ENCODE measurements at regions not wholly inside any gene's neighbourhood (a gene's known extent, or its start where the extent isn't known, plus 50 kb on each side); places are given as distances from the start of the nearest gene placed in this dataset.
"Not testable (repeated sequence)": the region's sequence is repeated elsewhere in the genome, so short reads cannot be mapped to it uniquely, and the experiment has no call there.

GRCh38 chr6:115609111-115609510, 451.6 kb downstream of the FRK start:
- no peak overlapping the region for H3K4me3 ChIP-seq (ENCODE audit: low read depth, low read length)
- DNase-seq (ENCODE audit: low read depth) = no peak
- no peak for TF ChIP-seq CTCF (IDR thresholded peaks at IDR 0.05; ENCODE audit: insufficient read depth, low read depth, low read length)

GRCh38 chr6:115602466-115602865, 458.2 kb downstream of the FRK start:
- H3K4me3 ChIP-seq (ENCODE audit: low read depth, low read length) = no peak overlapping the region
- TF ChIP-seq CTCF (IDR thresholded peaks at IDR 0.05; ENCODE audit: insufficient read depth, low read depth, low read length) = no peak
- no peak for DNase-seq (ENCODE audit: low read depth)

- no peak for DNase-seq (ENCODE audit: low read depth)
- no peak for TF ChIP-seq CTCF (IDR thresholded peaks at IDR 0.05; ENCODE audit: insufficient read depth, low read depth, low read length)
- no peak overlapping the region for H3K4me3 ChIP-seq (ENCODE audit: low read depth, low read length)
These were observed 459.2 kb downstream of the FRK start for GRCh38 chr6:115601509-115601908.

- TF ChIP-seq CTCF (IDR thresholded peaks at IDR 0.05; ENCODE audit: insufficient read depth, low read depth, low read length) = no peak
These were observed 459.6 kb downstream of the FRK start for GRCh38 chr6:115601064-115601463.

GRCh38 chr6:115594891-115595290, 465.8 kb downstream of the FRK start:
- no peak for TF ChIP-seq CTCF (IDR thresholded peaks at IDR 0.05; ENCODE audit: insufficient read depth, low read depth, low read length)
- DNase-seq (ENCODE audit: low read depth) = peak; percentile 17
- no peak overlapping the region for H3K4me3 ChIP-seq (ENCODE audit: low read depth, low read length)

More at GRCh38 chr6:115601064-115601463, 459.6 kb downstream of the FRK start:
- H3K4me3 ChIP-seq (ENCODE audit: low read depth, low read length) = no peak overlapping the region
- DNase-seq (ENCODE audit: low read depth) = no peak

- H3K4me3 ChIP-seq (ENCODE audit: low read depth, low read length) = no peak overlapping the region
- TF ChIP-seq CTCF (IDR thresholded peaks at IDR 0.05; ENCODE audit: insufficient read depth, low read depth, low read length) = no peak
- DNase-seq (ENCODE audit: low read depth) = peak; percentile 8
These were observed 468.7 kb downstream of the FRK start for GRCh38 chr6:115592025-115592424.

- not testable (repeated sequence) for DNase-seq (ENCODE audit: low read depth); H3K4me3 ChIP-seq (ENCODE audit: low read depth, low read length)
These were observed 471.6 kb downstream of the FRK start for GRCh38 chr6:115589072-115589471.

Data from fibroblast of villous mesenchyme (primary cell).